HG02970 (cell line): ENCODE measurements at regions not wholly inside any gene's neighbourhood (a gene's known extent, or its start where the extent isn't known, plus 50 kb on each side); places are given as distances from the start of the nearest gene placed in this dataset.

Experiments
- ATAC-seq: cut with Tn5 transposase; IDR thresholded peaks from one replicate; pipeline ENCODE4 v1.9.1; 2021; ENCODE audit warnings: mild to moderate bottlenecking, moderate library complexity, moderate number of reproducible peaks; ENCODE audit not compliant: unreplicated experiment, low FRiP score

DNA sequence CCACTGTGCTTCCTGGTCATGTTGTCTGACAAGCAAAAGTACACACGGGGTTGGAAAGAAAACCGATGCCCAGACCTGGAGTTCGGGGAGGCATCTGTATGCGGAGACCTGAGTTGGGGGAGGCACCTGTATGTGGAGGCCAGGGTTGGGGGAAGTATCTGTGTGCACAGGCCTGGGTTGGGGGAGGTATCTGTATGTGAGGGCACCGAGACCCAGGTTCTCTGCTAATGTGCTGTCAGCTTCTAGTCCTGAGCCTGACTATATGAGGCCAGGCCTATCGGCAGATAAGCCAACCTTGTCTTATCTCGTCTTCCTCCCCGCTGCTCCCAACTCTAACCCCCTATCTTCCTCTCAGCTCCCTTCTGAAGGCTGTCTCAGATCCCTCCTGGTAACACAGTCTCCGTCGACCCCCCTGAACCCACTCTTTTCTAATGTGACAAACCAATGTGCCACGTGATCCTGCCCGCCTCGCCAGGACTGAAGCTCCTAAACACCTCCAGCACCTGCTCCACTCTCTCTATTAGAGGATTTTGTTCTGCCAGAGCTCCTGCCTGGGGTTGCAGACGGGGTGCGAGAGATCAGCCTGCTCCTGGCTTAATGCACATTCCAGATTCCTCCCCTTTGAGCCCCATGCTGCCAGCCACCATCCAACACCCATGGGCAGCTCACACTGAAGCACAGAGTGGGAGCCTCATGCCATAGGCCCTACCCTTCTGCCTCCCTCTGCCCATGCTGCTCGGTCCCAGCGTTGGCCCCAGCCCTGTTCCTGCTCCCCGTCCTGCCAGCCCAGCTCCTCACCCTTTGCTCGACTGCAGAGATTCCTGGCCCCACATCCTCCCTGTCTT is 188.4 kb downstream of the SH3BP4 start:
- no peak for ATAC-seq

DNA sequence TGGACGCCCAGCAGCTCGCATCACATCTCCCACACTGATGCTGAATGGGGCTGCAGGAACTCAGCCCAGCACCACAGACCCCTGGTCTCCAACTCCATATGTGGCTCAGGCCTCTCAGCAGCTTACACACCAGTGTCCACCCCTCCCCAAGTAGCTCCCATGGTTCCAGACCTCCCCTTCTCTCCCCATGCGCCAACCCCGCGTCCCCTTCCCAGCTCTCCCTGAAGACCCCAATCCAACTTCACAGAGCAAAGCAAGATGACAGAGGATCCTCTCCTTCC is 188.9 kb downstream of the SH3BP4 start:
- no peak for ATAC-seq

DNA sequence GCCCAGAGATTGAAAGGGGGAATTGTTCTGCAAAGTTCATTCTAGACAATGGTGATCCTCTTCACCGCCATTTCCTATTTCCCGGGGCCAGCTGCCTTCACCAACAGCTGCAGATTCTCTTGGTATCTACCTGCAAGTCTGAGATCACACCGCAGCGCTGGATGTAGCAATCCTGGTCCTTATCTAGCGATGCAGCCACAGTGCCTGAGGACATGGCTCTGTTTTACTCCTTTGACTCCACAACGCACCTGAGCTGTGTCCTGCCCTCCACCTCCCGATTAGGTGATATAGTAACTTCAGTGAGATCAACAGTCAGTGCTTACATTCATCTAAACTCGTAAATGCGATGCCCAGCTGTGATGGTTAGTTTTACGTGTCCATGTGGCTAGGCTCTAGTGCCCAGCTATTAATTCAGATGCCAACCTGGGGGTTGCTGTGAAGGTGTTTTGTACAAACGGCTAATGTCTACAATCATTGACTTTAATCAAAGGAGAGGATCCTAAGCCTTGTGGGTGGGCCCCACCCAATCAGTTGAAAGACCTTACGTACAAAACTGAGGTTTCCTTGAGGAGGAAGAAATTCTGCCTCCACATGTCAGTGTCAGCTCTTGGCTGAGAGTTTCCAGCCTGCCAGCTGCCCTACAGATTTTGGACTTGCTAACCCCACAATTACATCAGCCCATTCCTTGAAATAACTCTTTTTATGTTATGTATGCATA is 189.8 kb downstream of the SH3BP4 start:
- ATAC-seq, result no peak

DNA sequence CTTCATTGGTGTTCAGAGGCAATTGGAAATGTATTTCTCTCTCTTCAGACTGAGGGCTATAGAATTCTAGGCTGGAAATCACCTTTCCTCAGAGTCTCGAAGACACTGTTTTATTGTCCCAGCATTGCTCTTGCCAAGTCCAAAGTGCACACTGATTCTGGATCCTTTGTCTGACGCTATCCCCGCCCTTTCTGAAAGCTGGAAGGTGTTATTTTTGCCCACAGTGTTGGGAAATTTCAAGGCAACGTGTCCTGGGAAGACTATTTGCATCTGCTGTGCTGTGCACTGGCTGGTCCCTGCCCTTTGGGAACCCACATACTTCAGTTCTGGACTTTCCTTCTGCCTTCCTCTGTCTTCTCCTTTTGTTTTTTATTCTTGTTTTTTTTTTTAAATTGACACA is 190.8 kb downstream of the SH3BP4 start:
- ATAC-seq, result no peak

DNA sequence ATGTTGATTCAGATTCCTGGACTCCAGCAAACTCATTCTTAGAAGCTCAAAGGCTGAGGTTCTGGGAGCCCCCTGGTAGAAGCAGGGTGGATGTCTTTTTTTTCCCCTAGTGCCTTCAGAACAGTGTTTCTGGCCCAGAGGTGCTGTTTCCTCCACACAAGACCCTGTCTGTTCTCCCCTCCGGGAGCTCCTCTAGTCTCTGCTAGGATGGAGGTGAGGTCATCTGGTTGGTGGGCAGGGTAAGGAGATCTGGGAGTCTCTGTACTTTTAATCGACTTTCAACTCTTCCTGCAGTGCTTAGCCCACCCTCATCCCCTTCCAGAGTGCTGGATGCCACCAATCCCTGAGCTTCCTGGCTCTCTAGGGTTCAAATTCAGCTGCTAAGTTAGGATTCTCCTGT is 192.0 kb downstream of the SH3BP4 start:
- ATAC-seq, result no peak

DNA sequence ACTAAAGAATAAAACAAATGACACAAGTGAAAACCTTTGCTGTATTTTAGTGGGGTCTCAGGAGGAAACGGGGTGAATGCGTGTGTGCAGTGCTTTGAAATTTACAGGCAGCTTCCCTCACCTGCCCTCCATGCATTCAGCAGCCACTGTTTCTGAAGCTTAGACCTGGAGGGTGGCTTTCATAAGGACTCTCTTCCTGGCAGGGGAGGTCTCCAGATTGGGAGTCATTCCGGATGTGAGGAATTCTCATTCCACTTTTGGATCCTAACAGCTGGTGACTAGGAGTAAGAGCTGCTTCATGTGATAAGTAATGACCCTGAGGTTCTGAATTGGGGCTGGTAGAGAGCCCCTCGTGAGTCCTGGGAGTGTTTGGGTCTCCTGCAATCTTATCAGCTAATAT is 192.5 kb downstream of the SH3BP4 start:
- ATAC-seq, result no peak

DNA sequence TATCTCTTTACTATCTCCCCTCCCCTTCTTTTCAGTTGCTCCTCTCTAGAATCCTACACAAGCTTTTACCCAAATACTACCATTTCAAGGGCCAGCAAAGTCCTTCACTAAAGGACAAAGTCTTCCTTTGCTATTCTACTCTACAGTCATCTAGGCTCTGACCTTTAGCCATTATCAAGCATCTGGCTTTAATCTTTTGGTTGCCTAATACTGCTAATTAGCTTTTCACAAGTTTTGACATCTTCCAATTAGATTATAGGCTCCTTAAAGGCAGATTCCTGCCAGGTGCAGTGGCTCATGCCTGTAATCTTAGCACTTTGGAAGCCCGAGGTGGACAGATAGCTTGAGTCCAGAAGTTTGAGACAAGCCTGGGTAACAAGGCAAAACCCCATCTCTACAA is 194.4 kb downstream of the SH3BP4 start:
- ATAC-seq, result no peak

DNA sequence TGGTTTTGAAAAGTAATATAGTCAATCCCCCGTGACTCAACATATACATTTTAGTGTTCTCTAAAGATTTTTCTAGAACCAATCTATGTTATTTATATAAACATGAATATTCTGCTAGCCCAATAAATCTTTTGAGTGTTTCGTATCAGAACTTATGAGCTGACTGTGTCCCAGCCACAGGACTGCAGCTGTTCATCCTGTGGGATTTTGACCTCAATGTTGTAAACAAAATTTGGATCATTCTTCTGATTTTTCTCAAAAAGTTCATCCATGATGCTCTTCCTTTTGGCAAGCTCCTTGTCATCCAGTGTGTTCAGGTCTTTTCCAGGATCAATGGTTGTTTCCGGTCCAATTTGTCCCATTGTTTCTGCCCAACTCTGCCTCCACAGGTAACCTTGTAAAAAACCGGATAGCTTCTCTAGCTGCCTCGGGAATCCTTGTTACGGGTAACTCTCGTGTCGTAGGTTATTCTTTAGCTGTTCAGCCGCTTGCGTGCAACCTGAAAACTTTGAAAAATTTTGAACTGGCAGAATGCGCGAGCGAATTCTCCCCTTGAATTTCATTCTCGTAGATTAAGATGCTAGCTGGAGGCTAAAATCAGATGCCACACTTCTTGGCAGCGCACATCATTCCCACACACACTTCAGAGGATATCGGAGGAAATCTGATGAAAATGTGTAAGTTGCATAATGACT is 195.2 kb downstream of the SH3BP4 start:
- no peak for ATAC-seq

DNA sequence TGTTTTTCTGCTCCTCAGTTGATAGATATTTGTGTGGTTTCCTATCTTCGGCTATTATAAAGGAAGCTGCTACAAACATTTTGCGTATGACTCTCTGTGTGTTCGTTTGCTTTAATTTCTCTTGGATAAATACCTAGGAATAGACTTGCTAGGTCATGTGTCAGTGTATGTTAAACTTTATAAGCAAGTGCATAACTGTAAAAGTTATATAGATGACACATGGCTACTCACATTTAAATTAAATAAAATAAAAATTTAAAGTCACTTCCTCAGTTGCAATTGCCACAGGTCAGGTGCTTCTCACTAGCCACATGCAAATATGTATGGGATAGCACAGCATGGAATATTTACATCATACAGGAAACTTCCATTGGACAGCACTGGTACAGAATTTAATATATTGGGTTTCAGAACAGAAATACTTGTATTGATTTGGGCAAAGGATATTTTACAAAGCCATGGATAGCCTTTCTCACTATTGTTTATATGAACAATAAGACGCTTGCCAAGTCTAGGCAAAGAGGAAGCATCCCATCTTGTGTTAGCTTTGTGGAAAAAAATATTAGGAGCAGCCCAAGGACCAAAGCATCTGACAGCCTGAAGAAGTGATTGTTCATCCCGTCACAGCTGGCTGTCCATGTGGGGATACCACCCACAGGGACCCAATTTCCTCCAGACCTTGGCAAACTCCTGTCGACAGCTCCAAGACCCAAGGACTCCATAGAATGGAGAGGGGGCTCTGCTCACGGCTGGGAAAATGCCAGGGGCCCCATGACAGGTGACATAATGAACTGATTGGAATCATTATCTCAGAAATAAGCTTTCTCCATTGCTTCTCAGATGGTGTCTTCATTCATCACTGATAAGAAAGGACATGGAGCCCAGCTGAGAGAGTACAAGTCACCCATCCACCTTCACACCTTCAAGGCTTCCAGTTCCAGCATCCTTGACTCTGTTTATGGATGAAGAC is 196.7 kb downstream of the SH3BP4 start:
- no peak for ATAC-seq

DNA sequence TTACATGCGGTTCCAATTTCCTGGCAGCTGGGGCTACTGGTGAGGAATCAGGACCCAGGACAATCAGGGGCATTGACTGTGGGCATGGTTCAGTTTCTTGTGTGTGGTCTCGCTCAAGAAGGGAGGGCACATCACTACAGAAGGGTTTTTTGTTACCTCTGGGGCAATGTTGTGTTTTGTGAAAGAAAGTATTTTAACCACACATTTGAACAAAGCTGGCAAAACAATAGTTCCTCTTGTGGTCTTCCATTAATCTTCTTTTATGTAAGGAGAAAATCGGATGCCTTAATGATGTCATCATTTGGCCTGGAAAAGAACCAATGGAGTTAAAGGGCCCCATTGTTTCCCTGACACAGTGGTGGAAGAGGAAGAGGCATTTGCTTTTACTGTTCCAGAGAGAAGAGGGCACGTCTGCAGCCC is 197.4 kb downstream of the SH3BP4 start:
- ATAC-seq, result no peak

DNA sequence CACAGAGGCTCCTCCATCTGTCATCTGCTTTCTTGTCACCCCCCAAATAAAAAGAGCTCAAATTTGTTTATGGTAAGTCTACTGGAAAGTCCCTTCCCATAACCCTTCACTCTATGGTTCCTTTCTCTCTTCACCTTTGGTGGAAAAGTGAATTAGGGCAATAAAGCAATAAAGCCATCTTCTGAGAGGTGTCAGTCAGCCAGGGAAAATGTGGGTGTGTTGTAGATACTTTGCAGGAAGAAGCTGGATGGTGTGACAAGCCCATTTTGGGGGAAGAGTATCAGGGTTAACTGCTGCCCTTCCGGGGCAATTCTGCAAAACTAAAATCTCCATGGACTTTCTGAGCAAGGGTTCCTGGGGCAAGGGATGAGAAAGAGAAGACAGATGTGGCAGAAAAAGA is 197.9 kb downstream of the SH3BP4 start:
- ATAC-seq, result no peak

DNA sequence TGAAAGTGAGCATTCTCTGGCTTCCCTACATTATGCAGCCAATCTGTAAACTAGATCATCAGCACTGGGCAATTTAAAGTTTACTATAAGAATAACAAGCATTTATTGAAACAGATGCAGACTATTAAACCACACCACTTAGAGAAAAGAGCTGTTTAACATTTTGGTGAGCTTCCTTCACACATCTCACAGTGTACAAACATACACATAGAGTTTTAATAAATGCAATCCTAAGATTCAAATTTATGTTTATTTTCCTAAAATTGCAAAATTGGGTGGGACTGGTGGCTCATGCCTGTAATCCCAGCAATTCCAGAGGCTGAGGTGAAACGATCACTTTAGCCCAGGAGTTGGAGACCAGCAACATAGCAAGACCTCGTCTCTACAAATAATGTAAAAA is 199.3 kb downstream of the SH3BP4 start:
- ATAC-seq, result no peak

DNA sequence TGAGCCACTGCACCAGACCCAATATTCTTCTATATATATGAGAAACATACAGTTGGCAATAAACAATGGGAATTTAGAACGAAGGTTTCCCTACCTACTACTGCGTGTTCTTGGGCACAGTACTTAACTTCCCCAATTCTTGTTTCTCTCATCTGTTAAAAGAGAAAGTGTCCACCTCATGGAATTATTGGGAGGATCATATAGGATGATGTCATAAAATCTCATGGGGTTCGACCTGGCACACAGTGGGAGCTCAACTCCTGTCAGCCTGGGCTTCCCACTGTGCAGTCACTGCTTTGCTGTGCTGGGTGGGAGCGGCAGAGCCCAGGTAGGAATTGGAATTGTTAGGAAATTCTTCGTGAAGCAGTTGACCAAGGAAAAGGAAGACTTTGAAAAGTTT is 203.3 kb downstream of the SH3BP4 start:
- no peak for ATAC-seq

DNA sequence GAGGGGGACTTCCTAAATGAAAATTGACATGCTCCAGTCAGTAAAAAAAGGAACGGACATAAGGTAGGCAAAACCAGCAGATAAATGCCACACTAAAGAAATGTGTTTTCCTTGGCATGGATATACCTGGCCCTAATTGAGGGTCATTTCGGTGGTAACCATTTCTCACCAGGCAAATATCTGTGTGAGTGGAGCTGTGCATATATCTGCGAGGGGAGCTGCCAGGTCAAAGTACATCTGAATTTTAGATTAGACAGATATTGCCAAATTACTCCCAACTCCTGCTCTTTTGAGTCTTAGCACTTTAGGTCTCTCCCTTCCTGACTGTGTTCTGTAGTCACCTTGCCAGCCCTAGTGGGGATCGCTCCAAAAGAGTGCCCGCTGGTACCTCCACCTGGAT is 204.2 kb downstream of the SH3BP4 start:
- no peak for ATAC-seq

DNA sequence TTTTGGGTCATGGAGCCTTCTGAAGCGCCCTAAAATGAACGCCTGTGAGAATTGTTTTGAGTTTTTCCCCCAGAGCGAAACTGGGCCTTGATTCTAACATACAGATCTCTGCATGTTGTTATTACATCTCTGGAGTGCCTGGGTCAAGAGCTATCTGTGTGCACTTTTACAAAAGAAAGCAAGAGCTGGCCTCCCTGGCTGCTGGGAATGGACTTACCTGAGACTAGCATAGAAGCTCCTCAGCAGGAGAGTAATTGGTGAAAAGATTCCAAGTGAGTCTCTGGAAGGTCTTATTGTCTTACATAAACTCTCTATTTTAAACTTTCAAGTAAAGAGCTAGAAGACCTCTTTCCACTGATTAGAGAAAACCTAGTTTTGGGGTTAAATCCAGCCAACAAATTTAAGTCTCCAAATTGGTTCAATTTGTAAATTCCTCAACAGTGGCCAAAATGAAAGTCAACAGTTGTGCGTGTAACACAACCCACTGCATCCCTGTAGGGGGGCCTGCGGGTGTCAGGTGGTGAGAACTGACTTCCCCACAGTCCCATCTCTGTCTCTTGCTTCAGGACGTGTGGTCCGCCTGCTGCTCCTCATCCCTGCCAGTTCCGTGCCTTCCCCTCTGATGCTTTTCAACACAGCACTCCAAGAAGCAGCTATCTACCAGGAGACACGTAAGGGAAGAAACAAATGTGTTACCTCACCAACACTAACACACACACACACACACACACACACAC is 206.1 kb downstream of the SH3BP4 start:
- no peak for ATAC-seq

DNA sequence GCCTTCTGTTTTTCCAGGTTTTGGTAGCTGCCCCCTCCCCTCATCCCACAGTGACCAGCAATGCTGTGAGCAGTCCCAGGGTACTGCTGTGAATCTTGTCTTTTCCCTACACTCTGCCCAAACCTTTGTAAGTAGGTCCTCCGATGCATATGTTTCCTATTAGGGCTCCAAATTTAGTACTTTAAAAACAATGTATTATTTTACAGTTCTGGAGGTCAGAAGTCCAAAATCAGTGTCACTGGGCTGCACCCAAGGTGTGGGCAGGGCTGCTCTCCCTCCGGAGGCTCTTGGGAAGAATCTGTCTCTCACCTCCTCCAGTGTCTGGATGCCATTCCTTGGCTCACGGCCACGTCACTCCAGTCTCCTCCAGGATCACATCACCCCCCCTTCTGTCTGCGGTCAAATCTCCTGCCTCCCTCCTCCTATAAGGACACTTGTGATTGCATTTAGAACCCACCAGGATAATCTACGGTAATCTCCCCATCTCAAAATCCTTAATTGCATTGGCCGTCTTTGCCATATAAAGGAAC is 208.5 kb downstream of the SH3BP4 start:
- ATAC-seq, result no peak

DNA sequence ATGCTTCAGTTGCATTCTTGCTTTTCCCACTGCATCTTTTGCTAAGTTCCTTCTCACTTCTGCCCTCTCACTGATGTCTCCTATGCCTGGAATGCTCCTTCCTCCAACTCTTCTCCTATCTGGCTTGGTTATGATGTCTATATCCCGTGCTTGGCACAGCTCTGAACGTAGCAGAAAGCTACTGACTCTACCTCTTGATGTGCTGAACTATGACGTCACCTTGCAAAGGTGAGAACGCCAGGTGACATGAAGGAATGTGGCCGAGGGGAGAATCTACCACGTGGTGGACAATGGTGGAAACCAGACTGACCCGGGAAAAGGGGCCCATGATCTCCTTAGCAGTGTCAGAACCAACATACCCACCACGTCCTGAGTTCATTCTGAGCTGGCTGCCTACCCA is 209.7 kb downstream of the SH3BP4 start:
- no peak for ATAC-seq

DNA sequence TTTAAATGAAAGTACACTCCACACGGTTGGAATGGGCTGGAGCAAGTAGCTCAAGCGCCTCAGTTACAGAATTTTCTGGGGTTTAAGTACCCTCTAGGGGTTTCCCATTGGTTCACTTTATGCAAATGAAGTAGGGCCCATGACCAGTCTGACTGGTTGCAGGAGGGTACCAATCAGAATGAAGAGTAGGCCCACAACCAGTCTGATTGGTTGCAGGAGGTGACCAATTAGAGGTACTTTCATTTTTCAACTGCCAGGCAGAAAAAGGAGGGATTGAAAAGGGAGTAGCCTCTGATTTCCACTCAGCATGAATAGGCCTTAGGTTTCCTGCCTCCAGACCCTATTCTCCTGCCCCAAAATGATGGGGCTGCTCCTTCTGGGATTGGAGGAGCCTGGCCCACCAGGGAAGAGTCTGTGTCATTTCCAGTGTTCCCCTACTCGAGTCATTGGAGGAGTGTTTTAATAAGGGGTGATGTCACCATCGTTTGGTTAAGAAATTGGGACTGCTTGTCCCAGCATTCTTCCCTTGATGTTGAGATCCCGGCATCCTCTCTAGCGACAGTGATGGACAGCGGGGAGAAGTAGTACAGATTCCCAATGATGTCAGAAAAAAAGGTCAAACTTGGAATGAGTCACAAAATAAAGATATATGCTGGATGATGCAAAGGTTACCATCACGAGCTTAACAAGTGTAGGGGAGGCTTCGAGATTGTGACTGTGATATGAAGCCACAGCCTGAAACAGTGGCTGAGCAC is 210.4 kb downstream of the SH3BP4 start:
- ATAC-seq, result no peak

DNA sequence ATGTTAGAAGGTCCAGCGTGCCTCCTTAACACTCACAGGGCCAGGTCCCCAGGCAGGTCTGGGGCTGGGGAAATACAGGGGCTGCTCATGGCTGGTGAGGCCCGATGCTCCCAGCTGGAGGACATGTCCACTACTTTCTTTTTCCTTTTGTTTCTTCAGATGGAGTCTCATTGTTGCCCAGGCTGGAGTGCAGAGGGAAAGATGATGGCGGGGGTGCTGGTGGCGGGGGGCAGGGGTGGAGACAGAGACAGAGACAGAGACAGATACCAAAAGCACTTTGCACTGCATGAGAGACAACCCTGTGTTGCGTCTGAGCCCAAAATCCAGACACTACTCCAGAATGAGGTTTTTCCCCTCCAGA is 211.0 kb downstream of the SH3BP4 start:
- ATAC-seq, result no peak
